ENCODE measurements at regions not wholly inside any gene's neighbourhood (a gene's known extent, or its start where the extent isn't known, plus 50 kb on each side); places are given as distances from the start of the nearest gene placed in this dataset.

GRCh38 chr18:27253571-27253970 is 68.5 kb upstream of the CHST9 start:
- no peak overlapping the region for H2AFZ ChIP-seq (ENCODE audit: low read length)
- H3K4me1 Mint-ChIP-seq = no peaks in the 10 kb centered on the region
- no peaks in the 10 kb centered on the region for H3K9me3 Mint-ChIP-seq

More at GRCh38 chr18:27253571-27253970, 68.5 kb upstream of the CHST9 start:
- H3K4ac ChIP-seq (ENCODE audit: low read depth, low read length) = no peak overlapping the region
- H3K14ac ChIP-seq (ENCODE audit: insufficient read depth, low read length) = no peak overlapping the region
- no peaks in the 10 kb centered on the region for H3K79me2 ChIP-seq (ENCODE audit: insufficient read depth, low read length)
- H3K23ac ChIP-seq (ENCODE audit: insufficient read length, low read depth, low read length) = no peak overlapping the region
- H3K79me1 ChIP-seq (ENCODE audit: insufficient read depth, low read depth, low read length, poor library complexity, severe bottlenecking) = no peaks in the 10 kb centered on the region
- H2AK5ac ChIP-seq (ENCODE audit: insufficient read length, low read length) = no peak overlapping the region
- H3K36me3 Mint-ChIP-seq (ENCODE audit: insufficient read depth in 1 of 3, low read depth in 3 of 3) = no peaks in the 10 kb centered on the region
- H3K27me3 Mint-ChIP-seq (ENCODE audit: low read depth) = no peaks in the 10 kb centered on the region
- no peak overlapping the region for H3K9ac ChIP-seq (ENCODE audit: extremely low read depth, insufficient read length, low read length)
- no peak overlapping the region for H2BK15ac ChIP-seq (ENCODE audit: low read depth, low read length)
- no peak overlapping the region for H3K4me2 ChIP-seq (ENCODE audit: insufficient read depth, insufficient read length, low read length)
- H3K27ac ChIP-seq (ENCODE audit: insufficient read length, low read depth, low read length) = no peak overlapping the region
- H3K4me3 Mint-ChIP-seq = no peak overlapping the region
- no peak for DNase-seq
- H4K91ac ChIP-seq (ENCODE audit: insufficient read length, low read depth, low read length) = no peak overlapping the region
- H3K9me3 ChIP-seq (ENCODE audit: control insufficient read depth, low read depth, low read length) = no peaks in the 10 kb centered on the region
- no peak overlapping the region for H4K5ac ChIP-seq (ENCODE audit: insufficient read length, low read depth, low read length)
- H2BK120ac ChIP-seq (ENCODE audit: low read depth, low read length, poor library complexity, severe bottlenecking) = no peak overlapping the region
- H3K4me1 ChIP-seq (ENCODE audit: insufficient read depth, low read length) = no peaks in the 10 kb centered on the region
- H3K23me2 ChIP-seq (ENCODE audit: insufficient read length, low read depth, low read length, poor library complexity, severe bottlenecking) = no peaks in the 10 kb centered on the region
- H2BK20ac ChIP-seq (ENCODE audit: low read depth, low read length, poor library complexity, severe bottlenecking) = no peak overlapping the region
- H3K27me3 ChIP-seq (ENCODE audit: insufficient read depth, low read length) = no peaks in the 10 kb centered on the region
- no peak overlapping the region for H4K8ac ChIP-seq (replicated peaks; ENCODE audit: insufficient read length, low read depth, low read length)
- H2BK5ac ChIP-seq (ENCODE audit: insufficient read length, low read length) = no peak overlapping the region
- H3K18ac ChIP-seq (ENCODE audit: insufficient read length, low read depth, low read length) = no peak overlapping the region
- H3T11ph ChIP-seq (ENCODE audit: low read length) = no peak overlapping the region
- H4K20me1 ChIP-seq (ENCODE audit: control insufficient read depth, insufficient read depth, insufficient read length) = no peaks in the 10 kb centered on the region
- no CpG with 5 or more reads among the region's 1 CpG for WGBS (ENCODE audit: extremely low coverage, insufficient read length, low lambda C conversion rate)
- H3K27ac Mint-ChIP-seq = no peak overlapping the region
- no peak overlapping the region for H2BK12ac ChIP-seq (ENCODE audit: insufficient read length, low read depth, low read length)
- TF ChIP-seq, protein P1, sequence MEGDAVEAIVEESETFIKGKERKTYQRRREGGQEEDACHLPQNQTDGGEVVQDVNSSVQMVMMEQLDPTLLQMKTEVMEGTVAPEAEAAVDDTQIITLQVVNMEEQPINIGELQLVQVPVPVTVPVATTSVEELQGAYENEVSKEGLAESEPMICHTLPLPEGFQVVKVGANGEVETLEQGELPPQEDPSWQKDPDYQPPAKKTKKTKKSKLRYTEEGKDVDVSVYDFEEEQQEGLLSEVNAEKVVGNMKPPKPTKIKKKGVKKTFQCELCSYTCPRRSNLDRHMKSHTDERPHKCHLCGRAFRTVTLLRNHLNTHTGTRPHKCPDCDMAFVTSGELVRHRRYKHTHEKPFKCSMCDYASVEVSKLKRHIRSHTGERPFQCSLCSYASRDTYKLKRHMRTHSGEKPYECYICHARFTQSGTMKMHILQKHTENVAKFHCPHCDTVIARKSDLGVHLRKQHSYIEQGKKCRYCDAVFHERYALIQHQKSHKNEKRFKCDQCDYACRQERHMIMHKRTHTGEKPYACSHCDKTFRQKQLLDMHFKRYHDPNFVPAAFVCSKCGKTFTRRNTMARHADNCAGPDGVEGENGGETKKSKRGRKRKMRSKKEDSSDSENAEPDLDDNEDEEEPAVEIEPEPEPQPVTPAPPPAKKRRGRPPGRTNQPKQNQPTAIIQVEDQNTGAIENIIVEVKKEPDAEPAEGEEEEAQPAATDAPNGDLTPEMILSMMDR (conservative IDR thresholded peaks at IDR 0.05) = no peak
- H3K56ac ChIP-seq (ENCODE audit: insufficient read length, low read depth, low read length) = no peak overlapping the region
